ENCODE measurements at regions not wholly inside any gene's neighbourhood (a gene's known extent, or its start where the extent isn't known, plus 50 kb on each side); places are given as distances from the start of the nearest gene placed in this dataset.
"Not testable (repeated sequence)": the region's sequence is repeated elsewhere in the genome, so short reads cannot be mapped to it uniquely, and the experiment has no call there.

- DNase-seq (ENCODE audit: low read depth in 2 of 3, low spot score in 2 of 3) = not testable (repeated sequence)
Observed at GRCh38 chr7:113269592-113269991, 151.2 kb upstream of the SMIM30 start.

- no peak for DNase-seq (ENCODE audit: low read depth in 2 of 3, low spot score in 2 of 3)
Observed at GRCh38 chr7:113268757-113269156, 150.4 kb upstream of the SMIM30 start.

GRCh38 chr7:113267885-113268284 lies 149.5 kb upstream of the SMIM30 start:
- no peak for DNase-seq (ENCODE audit: low read depth in 2 of 3, low spot score in 2 of 3)

- DNase-seq (ENCODE audit: low read depth in 2 of 3, low spot score in 2 of 3) = no peak
Observed at GRCh38 chr7:113267271-113267670, 148.9 kb upstream of the SMIM30 start.

GRCh38 chr7:113263749-113264148 lies 145.4 kb upstream of the SMIM30 start:
- DNase-seq (ENCODE audit: low read depth in 2 of 3, low spot score in 2 of 3) = no peak

- not testable (repeated sequence) for DNase-seq (ENCODE audit: low read depth in 2 of 3, low spot score in 2 of 3)
Observed at GRCh38 chr7:113263215-113263742, 144.9 kb upstream of the SMIM30 start.

- no peak for DNase-seq (ENCODE audit: low read depth in 2 of 3, low spot score in 2 of 3)
Observed at GRCh38 chr7:113256883-113257531, 138.7 kb upstream of the SMIM30 start.

GRCh38 chr7:113247198-113247597 lies 128.8 kb upstream of the SMIM30 start:
- DNase-seq (ENCODE audit: low read depth in 2 of 3, low spot score in 2 of 3) = no peak

GRCh38 chr7:113246738-113247137 lies 128.4 kb upstream of the SMIM30 start:
- DNase-seq (ENCODE audit: low read depth in 2 of 3, low spot score in 2 of 3) = no peak

- no peak for DNase-seq (ENCODE audit: low read depth in 2 of 3, low spot score in 2 of 3)
Observed at GRCh38 chr7:113232885-113233284, 114.5 kb upstream of the SMIM30 start.

GRCh38 chr7:113230691-113231090 lies 112.3 kb upstream of the SMIM30 start:
- no peak for DNase-seq (ENCODE audit: low read depth in 2 of 3, low spot score in 2 of 3)

GRCh38 chr7:113217314-113217713 lies 99.0 kb upstream of the SMIM30 start:
- no peak for DNase-seq (ENCODE audit: low read depth in 2 of 3, low spot score in 2 of 3)

- DNase-seq (ENCODE audit: low read depth in 2 of 3, low spot score in 2 of 3) = no peak
Observed at GRCh38 chr7:113216038-113216437, 97.7 kb upstream of the SMIM30 start.

GRCh38 chr7:113209449-113210203 lies 91.3 kb upstream of the SMIM30 start:
- no peak for DNase-seq (ENCODE audit: low read depth in 2 of 3, low spot score in 2 of 3)

GRCh38 chr7:113207931-113208330 lies 89.6 kb upstream of the SMIM30 start:
- DNase-seq (ENCODE audit: low read depth in 2 of 3, low spot score in 2 of 3) = no peak

- DNase-seq (ENCODE audit: low read depth in 2 of 3, low spot score in 2 of 3) = no peak
Observed at GRCh38 chr7:113207441-113207840, 89.1 kb upstream of the SMIM30 start.

GRCh38 chr7:113204415-113204814 lies 86.1 kb upstream of the SMIM30 start:
- no peak for DNase-seq (ENCODE audit: low read depth in 2 of 3, low spot score in 2 of 3)

- no peak for DNase-seq (ENCODE audit: low read depth in 2 of 3, low spot score in 2 of 3)
Observed at GRCh38 chr7:113202284-113202683, 83.9 kb upstream of the SMIM30 start.

- DNase-seq (ENCODE audit: low read depth in 2 of 3, low spot score in 2 of 3) = no peak
Observed at GRCh38 chr7:113200281-113200680, 81.9 kb upstream of the SMIM30 start.

GRCh38 chr7:113199841-113200240 lies 81.5 kb upstream of the SMIM30 start:
- no peak for DNase-seq (ENCODE audit: low read depth in 2 of 3, low spot score in 2 of 3)

- no peak for DNase-seq (ENCODE audit: low read depth in 2 of 3, low spot score in 2 of 3)
Observed at GRCh38 chr7:113199136-113199535, 80.8 kb upstream of the SMIM30 start.

GRCh38 chr7:113198226-113198625 lies 79.9 kb upstream of the SMIM30 start:
- DNase-seq (ENCODE audit: low read depth in 2 of 3, low spot score in 2 of 3) = no peak

All from hematopoietic multipotent progenitor cell (in vitro differentiated cells).